SK-N-SH (cell line): ENCODE measurements at regions not wholly inside any gene's neighbourhood (a gene's known extent, or its start where the extent isn't known, plus 50 kb on each side); places are given as distances from the start of the nearest gene placed in this dataset.

Experiments
- FOXM1 ChIP-seq: IDR thresholded peaks from 2 replicates; pipeline ENCODE4 v1.4.0; 2012; ENCODE audit warnings: low read depth, mild to moderate bottlenecking
- JUND ChIP-seq: IDR thresholded peaks from 2 replicates; pipeline ENCODE4 v1.4.0; 2012
- NRF1 ChIP-seq: IDR thresholded peaks from 2 replicates; pipeline ENCODE4 v1.6.1; 2012; ENCODE audit warnings: low read depth, mild to moderate bottlenecking, low read length
- POLR2AphosphoS5 ChIP-seq: IDR thresholded peaks from 2 replicates; pipeline ENCODE4 v1.6.1; 2012; ENCODE audit warnings: low read depth, low read length
- RFX5 ChIP-seq: IDR thresholded peaks from 2 replicates; pipeline ENCODE4 v1.6.1; 2012; ENCODE audit warnings: mild to moderate bottlenecking, improper control_type of control experiment, low read length
- YY1 ChIP-seq: IDR thresholded peaks from 2 replicates; pipeline ENCODE4 v1.4.0; 2012; ENCODE audit warnings: low read depth, mild to moderate bottlenecking
- TF ChIP-seq, protein P1 (sequence below): fragments of 150-350 bp; IDR thresholded peaks from 2 replicates; pipeline ENCODE4 v1.6.1; 2017; ENCODE audit warnings: antibody characterized with exemption, low read length, low read depth, borderline replicate concordance
- TF ChIP-seq, protein P2 (sequence below): fragments of 200-600 bp; sonication (generic); IDR thresholded peaks from 2 replicates; pipeline ENCODE4 v1.6.1; 2017; ENCODE audit warnings: antibody characterized with exemption, mild to moderate bottlenecking, moderate library complexity
- TF ChIP-seq, protein P3 (sequence below): IDR thresholded peaks from 2 replicates; pipeline ENCODE4 v1.4.0; 2012; ENCODE audit warnings: low read depth, borderline replicate concordance
- TF ChIP-seq, protein P4 (sequence below): IDR thresholded peaks from 2 replicates; pipeline ENCODE4 v1.6.1; 2012; ENCODE audit warnings: mild to moderate bottlenecking, low read depth, low read length, moderate library complexity

DNA sequence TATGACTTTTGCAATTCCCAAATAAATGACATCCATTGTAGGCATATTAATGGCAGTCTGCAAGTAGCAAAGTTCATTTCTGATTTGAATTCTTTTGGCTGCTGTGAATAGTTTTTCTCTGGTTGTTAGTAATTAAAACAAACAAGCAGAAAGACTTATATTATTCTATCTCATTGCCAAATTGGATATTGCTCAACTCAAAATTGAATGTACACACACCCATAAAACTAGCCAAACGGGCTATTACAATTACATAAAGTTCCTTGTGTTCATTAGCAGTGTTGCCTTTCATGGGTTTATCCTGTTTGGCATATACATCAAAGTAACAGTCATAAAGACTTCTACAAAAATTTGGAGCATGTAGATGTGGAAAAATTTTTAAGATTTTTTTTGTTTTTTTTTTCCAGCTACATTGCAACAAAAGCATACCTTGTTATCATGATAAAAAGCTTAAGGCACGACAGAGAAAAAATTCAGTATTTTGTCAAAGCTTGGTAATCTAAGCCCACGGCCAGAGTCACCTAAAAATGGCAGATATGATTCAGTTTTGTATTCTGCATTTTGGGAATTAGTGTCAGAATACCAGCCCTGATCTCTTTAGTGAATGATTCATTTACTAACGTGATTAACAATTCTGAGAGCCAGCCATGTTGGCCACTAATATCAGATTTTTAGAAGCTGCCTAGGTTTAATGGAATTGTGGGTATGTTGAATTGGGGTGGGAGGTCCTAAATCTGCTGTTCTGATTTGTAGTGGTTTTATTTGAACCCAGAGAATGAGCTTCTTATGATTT, 108.4 kb downstream of the KLF5 start:
- TF ChIP-seq, protein P1, sequence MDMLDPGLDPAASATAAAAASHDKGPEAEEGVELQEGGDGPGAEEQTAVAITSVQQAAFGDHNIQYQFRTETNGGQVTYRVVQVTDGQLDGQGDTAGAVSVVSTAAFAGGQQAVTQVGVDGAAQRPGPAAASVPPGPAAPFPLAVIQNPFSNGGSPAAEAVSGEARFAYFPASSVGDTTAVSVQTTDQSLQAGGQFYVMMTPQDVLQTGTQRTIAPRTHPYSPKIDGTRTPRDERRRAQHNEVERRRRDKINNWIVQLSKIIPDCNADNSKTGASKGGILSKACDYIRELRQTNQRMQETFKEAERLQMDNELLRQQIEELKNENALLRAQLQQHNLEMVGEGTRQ: no peak
- TF ChIP-seq, protein P2, sequence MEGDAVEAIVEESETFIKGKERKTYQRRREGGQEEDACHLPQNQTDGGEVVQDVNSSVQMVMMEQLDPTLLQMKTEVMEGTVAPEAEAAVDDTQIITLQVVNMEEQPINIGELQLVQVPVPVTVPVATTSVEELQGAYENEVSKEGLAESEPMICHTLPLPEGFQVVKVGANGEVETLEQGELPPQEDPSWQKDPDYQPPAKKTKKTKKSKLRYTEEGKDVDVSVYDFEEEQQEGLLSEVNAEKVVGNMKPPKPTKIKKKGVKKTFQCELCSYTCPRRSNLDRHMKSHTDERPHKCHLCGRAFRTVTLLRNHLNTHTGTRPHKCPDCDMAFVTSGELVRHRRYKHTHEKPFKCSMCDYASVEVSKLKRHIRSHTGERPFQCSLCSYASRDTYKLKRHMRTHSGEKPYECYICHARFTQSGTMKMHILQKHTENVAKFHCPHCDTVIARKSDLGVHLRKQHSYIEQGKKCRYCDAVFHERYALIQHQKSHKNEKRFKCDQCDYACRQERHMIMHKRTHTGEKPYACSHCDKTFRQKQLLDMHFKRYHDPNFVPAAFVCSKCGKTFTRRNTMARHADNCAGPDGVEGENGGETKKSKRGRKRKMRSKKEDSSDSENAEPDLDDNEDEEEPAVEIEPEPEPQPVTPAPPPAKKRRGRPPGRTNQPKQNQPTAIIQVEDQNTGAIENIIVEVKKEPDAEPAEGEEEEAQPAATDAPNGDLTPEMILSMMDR: no peak
- no peak for TF ChIP-seq POLR2AphosphoS5
- TF ChIP-seq, protein P3, sequence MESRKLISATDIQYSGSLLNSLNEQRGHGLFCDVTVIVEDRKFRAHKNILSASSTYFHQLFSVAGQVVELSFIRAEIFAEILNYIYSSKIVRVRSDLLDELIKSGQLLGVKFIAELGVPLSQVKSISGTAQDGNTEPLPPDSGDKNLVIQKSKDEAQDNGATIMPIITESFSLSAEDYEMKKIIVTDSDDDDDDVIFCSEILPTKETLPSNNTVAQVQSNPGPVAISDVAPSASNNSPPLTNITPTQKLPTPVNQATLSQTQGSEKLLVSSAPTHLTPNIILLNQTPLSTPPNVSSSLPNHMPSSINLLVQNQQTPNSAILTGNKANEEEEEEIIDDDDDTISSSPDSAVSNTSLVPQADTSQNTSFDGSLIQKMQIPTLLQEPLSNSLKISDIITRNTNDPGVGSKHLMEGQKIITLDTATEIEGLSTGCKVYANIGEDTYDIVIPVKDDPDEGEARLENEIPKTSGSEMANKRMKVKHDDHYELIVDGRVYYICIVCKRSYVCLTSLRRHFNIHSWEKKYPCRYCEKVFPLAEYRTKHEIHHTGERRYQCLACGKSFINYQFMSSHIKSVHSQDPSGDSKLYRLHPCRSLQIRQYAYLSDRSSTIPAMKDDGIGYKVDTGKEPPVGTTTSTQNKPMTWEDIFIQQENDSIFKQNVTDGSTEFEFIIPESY: no peak
- TF ChIP-seq JUND: no peak
- no peak for TF ChIP-seq RFX5
- TF ChIP-seq, protein P4, sequence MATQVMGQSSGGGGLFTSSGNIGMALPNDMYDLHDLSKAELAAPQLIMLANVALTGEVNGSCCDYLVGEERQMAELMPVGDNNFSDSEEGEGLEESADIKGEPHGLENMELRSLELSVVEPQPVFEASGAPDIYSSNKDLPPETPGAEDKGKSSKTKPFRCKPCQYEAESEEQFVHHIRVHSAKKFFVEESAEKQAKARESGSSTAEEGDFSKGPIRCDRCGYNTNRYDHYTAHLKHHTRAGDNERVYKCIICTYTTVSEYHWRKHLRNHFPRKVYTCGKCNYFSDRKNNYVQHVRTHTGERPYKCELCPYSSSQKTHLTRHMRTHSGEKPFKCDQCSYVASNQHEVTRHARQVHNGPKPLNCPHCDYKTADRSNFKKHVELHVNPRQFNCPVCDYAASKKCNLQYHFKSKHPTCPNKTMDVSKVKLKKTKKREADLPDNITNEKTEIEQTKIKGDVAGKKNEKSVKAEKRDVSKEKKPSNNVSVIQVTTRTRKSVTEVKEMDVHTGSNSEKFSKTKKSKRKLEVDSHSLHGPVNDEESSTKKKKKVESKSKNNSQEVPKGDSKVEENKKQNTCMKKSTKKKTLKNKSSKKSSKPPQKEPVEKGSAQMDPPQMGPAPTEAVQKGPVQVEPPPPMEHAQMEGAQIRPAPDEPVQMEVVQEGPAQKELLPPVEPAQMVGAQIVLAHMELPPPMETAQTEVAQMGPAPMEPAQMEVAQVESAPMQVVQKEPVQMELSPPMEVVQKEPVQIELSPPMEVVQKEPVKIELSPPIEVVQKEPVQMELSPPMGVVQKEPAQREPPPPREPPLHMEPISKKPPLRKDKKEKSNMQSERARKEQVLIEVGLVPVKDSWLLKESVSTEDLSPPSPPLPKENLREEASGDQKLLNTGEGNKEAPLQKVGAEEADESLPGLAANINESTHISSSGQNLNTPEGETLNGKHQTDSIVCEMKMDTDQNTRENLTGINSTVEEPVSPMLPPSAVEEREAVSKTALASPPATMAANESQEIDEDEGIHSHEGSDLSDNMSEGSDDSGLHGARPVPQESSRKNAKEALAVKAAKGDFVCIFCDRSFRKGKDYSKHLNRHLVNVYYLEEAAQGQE: no peak
- no peak for TF ChIP-seq NRF1
- no peak for TF ChIP-seq FOXM1
- no peak for TF ChIP-seq YY1
